ENCODE measurements at regions not wholly inside any gene's neighbourhood (a gene's known extent, or its start where the extent isn't known, plus 50 kb on each side); places are given as distances from the start of the nearest gene placed in this dataset.

GRCh38 chr6:164916087-164916486 lies 393.3 kb downstream of the C6orf118 start:
- no peak for DNase-seq (ENCODE audit: low read depth)

- no peak for DNase-seq (ENCODE audit: low read depth)
Observed at GRCh38 chr6:164911873-164912580, 397.4 kb downstream of the C6orf118 start.

GRCh38 chr6:164911151-164911550 lies 398.3 kb downstream of the C6orf118 start:
- no peak for DNase-seq (ENCODE audit: low read depth)

- DNase-seq (ENCODE audit: low read depth) = no peak
Observed at GRCh38 chr6:164906766-164907165, 402.6 kb downstream of the C6orf118 start.

GRCh38 chr6:164905311-164905710 lies 404.1 kb downstream of the C6orf118 start:
- no peak for DNase-seq (ENCODE audit: low read depth)

GRCh38 chr6:164898412-164898811 lies 411.0 kb downstream of the C6orf118 start:
- DNase-seq (ENCODE audit: low read depth) = no peak

GRCh38 chr6:164897523-164898235 lies 411.7 kb downstream of the C6orf118 start:
- no peak for DNase-seq (ENCODE audit: low read depth)

GRCh38 chr6:164889980-164890379 lies 419.4 kb downstream of the C6orf118 start:
- DNase-seq (ENCODE audit: low read depth) = no peak

GRCh38 chr6:164887660-164888059 lies 421.7 kb downstream of the C6orf118 start:
- no peak for DNase-seq (ENCODE audit: low read depth)

GRCh38 chr6:164882236-164882635 lies 427.2 kb downstream of the C6orf118 start:
- DNase-seq (ENCODE audit: low read depth) = no peak

GRCh38 chr6:164871783-164872182 lies 437.6 kb downstream of the C6orf118 start:
- no peak for DNase-seq (ENCODE audit: low read depth)

- DNase-seq (ENCODE audit: low read depth) = no peak
Observed at GRCh38 chr6:164870164-164870563, 439.2 kb downstream of the C6orf118 start.

- no peak for DNase-seq (ENCODE audit: low read depth)
Observed at GRCh38 chr6:164861967-164862366, 447.4 kb downstream of the C6orf118 start.

GRCh38 chr6:164859816-164860215 lies 449.6 kb downstream of the C6orf118 start:
- DNase-seq (ENCODE audit: low read depth) = no peak

GRCh38 chr6:164856138-164856537 lies 453.3 kb downstream of the C6orf118 start:
- no peak for DNase-seq (ENCODE audit: low read depth)

- no peak for DNase-seq (ENCODE audit: low read depth)
Observed at GRCh38 chr6:164855281-164855680, 454.1 kb downstream of the C6orf118 start.

GRCh38 chr6:164854526-164854925 lies 454.9 kb downstream of the C6orf118 start:
- no peak for DNase-seq (ENCODE audit: low read depth)

GRCh38 chr6:164845773-164846172 lies 463.6 kb downstream of the C6orf118 start:
- no peak for DNase-seq (ENCODE audit: low read depth)

- no peak for DNase-seq (ENCODE audit: low read depth)
Observed at GRCh38 chr6:164842085-164842484, 467.3 kb downstream of the C6orf118 start.

- DNase-seq (ENCODE audit: low read depth) = no peak
Observed at GRCh38 chr6:164838068-164838615, 471.3 kb downstream of the C6orf118 start.

- no peak for DNase-seq (ENCODE audit: low read depth)
Observed at GRCh38 chr6:164836486-164836885, 472.9 kb downstream of the C6orf118 start.

- DNase-seq (ENCODE audit: low read depth) = no peak
Observed at GRCh38 chr6:164832410-164832809, 477.0 kb downstream of the C6orf118 start.

- no peak for DNase-seq (ENCODE audit: low read depth)
Observed at GRCh38 chr6:164827537-164827936, 481.9 kb downstream of the C6orf118 start.

All from HS-5 (cell line).